Activated T-cell treated with anti-CD3 and anti-CD28 coated beads for 48 hours (primary cell): ENCODE measurements at regions not wholly inside any gene's neighbourhood (a gene's known extent, or its start where the extent isn't known, plus 50 kb on each side); places are given as distances from the start of the nearest gene placed in this dataset.
"Not testable (repeated sequence)": the region's sequence is repeated elsewhere in the genome, so short reads cannot be mapped to it uniquely, and the experiment has no call there.

Experiments used
- DNase-seq: peaks from one replicate; pipeline ENCODE4 v3.0.0-alpha.2; 2020; ENCODE audit warnings: low read depth

- DNase-seq = not testable (repeated sequence)
These were observed 66.2 kb downstream of the SYT15 start for GRCh38 chr10:46645110-46645509.

GRCh38 chr10:46646132-46646531 lies 67.2 kb downstream of the SYT15 start:
- not testable (repeated sequence) for DNase-seq

GRCh38 chr10:46650967-46651366 lies 72.0 kb downstream of the SYT15 start:
- not testable (repeated sequence) for DNase-seq

GRCh38 chr10:46657437-46657836 lies 78.5 kb downstream of the SYT15 start:
- not testable (repeated sequence) for DNase-seq

GRCh38 chr10:46660027-46660834 lies 81.3 kb downstream of the SYT15 start:
- not testable (repeated sequence) for DNase-seq

GRCh38 chr10:46660835-46661164 lies 81.9 kb downstream of the SYT15 start:
- not testable (repeated sequence) for DNase-seq

GRCh38 chr10:46665536-46665935 lies 86.6 kb downstream of the SYT15 start:
- not testable (repeated sequence) for DNase-seq

GRCh38 chr10:46668357-46668997 lies 89.5 kb downstream of the SYT15 start:
- DNase-seq = not testable (repeated sequence)

- DNase-seq = not testable (repeated sequence)
These were observed 99.0 kb downstream of the SYT15 start for GRCh38 chr10:46677836-46678435.

GRCh38 chr10:46691397-46691796 lies 112.5 kb downstream of the SYT15 start:
- not testable (repeated sequence) for DNase-seq

- DNase-seq = not testable (repeated sequence)
These were observed 114.3 kb downstream of the SYT15 start for GRCh38 chr10:46693218-46693617.

- not testable (repeated sequence) for DNase-seq
These were observed 138.3 kb downstream of the SYT15 start for GRCh38 chr10:46717264-46717663.

GRCh38 chr10:46718014-46718413 lies 139.1 kb downstream of the SYT15 start:
- not testable (repeated sequence) for DNase-seq

GRCh38 chr10:46720386-46720785 lies 141.5 kb downstream of the SYT15 start:
- not testable (repeated sequence) for DNase-seq

GRCh38 chr10:46720811-46721518 lies 142.0 kb downstream of the SYT15 start:
- not testable (repeated sequence) for DNase-seq

GRCh38 chr10:46724258-46724657 lies 145.3 kb downstream of the SYT15 start:
- not testable (repeated sequence) for DNase-seq

- DNase-seq = not testable (repeated sequence)
These were observed 149.4 kb downstream of the SYT15 start for GRCh38 chr10:46728359-46728758.

- not testable (repeated sequence) for DNase-seq
These were observed 151.8 kb downstream of the SYT15 start for GRCh38 chr10:46730729-46731128.

- not testable (repeated sequence) for DNase-seq
These were observed 154.8 kb downstream of the SYT15 start for GRCh38 chr10:46733635-46734261.

- not testable (repeated sequence) for DNase-seq
These were observed 155.3 kb downstream of the SYT15 start for GRCh38 chr10:46734262-46734642.

GRCh38 chr10:46739919-46740318 lies 161.0 kb downstream of the SYT15 start:
- DNase-seq = not testable (repeated sequence)

GRCh38 chr10:46740368-46740767 lies 161.4 kb downstream of the SYT15 start:
- DNase-seq = not testable (repeated sequence)
